ENCODE measurements at regions not wholly inside any gene's neighbourhood (a gene's known extent, or its start where the extent isn't known, plus 50 kb on each side); places are given as distances from the start of the nearest gene placed in this dataset.
"Not testable (repeated sequence)": the region's sequence is repeated elsewhere in the genome, so short reads cannot be mapped to it uniquely, and the experiment has no call there.

- no peak for DNase-seq (ENCODE audit: low read depth)
Observed at GRCh38 chr3:35437381-35437780, 201.9 kb upstream of the ARPP21 start.

GRCh38 chr3:35438101-35438500, 201.2 kb upstream of the ARPP21 start:
- DNase-seq (ENCODE audit: low read depth): no peak

- no peak for DNase-seq (ENCODE audit: low read depth)
Observed at GRCh38 chr3:35439663-35440062, 199.7 kb upstream of the ARPP21 start.

GRCh38 chr3:35440826-35441225, 198.5 kb upstream of the ARPP21 start:
- no peak for DNase-seq (ENCODE audit: low read depth)

DNA sequence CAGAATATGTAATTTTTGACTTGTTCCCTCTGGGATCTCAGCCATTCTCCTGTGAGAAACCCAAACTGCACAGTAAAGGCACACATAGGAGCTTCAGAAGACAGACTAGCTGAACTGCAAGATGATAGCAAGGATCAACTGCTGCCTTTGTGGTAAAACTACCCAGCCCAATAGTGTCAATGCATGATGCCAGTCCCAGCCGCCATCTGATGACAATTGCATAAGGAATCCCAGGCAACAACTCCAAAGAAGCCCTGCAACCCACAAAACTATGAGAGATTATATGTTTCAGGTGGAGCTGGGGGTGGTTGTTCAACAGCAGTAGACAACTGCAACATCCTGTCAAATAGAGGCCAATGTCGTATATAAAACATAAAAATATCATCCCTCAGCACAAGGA, 192.4 kb upstream of the ARPP21 start:
- peak; percentile 57 for DNase-seq (ENCODE audit: low read depth)

DNA sequence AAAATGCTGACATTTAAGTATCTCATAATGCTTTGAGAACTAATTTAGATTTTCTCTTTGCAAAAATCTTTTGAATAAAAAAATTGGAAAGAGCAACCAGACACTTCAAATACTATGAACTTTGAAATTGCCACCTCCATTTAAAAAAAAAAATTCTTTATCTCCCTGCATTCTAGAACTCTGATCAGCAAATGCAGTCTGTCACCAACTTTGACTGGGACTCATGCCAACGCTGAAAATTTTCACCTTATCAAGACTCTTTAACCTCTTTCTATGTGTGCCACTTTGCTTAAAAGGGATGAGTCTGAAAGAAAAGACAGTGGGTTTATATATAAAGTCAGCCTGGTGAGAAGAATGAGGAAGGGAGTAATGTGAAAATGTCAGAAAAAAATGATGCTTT, 191.2 kb upstream of the ARPP21 start:
- DNase-seq (ENCODE audit: low read depth): no peak

GRCh38 chr3:35448681-35449080, 190.6 kb upstream of the ARPP21 start:
- DNase-seq (ENCODE audit: low read depth): no peak

DNA sequence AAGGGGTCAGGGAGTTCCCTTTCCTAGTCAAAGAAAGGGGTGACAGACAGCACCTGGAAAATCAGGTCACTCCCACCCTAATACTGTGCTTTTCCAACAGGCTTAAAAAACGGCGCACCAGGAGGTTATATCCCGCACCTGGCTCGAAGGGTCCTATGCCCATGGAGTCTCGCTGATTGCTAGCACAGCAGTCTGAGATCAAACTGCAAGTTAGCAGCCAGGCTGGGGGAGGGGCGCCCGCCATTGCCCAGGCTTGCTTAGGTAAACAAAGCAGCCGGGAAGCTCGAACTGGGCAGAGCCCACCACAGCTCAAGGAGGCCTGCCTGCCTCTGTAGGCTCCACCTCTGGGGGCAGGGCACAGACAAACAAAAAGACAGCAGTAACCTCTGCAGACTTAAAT, 184.5 kb upstream of the ARPP21 start:
- DNase-seq (ENCODE audit: low read depth): not testable (repeated sequence)

DNA sequence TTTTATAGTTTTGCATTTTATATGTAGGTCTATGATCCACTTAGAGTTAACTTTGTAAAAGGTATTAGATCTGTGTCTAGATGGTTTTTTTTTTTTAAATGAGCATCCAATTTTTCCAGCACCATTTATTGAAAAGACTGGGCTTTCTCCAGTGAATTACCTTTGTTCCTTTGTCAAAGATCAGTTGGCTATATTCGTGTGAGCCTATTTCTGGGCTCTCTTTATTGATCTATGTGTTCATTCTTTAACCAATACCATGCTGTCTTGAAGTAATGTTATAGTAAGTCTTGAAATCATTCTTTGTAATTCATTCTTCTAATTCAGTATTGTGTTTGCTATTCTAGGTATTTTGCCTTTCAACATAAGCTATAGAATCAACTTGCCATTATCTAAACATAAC, 165.4 kb upstream of the ARPP21 start:
- no peak for DNase-seq (ENCODE audit: low read depth)

DNA sequence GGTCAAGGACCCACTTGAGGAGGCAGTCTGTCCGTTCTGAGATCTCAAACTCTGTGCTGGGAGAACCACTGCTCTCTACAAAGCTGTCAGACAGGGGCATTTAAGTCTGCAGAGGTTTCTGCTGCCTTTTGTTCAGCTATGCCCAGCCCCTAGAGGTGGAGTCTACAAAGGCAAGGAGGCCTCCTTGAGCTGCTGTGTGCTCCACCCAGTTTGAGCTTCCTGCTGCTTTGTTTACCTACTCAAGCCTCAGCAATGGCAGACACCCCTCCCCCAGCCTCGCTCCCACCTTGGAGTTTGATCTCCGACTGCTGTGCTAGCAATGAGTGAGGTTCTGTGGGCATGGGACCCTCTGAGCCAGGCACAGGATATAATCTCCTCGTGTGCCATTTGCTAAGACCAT, 156.8 kb upstream of the ARPP21 start:
- not testable (repeated sequence) for DNase-seq (ENCODE audit: low read depth)

DNA sequence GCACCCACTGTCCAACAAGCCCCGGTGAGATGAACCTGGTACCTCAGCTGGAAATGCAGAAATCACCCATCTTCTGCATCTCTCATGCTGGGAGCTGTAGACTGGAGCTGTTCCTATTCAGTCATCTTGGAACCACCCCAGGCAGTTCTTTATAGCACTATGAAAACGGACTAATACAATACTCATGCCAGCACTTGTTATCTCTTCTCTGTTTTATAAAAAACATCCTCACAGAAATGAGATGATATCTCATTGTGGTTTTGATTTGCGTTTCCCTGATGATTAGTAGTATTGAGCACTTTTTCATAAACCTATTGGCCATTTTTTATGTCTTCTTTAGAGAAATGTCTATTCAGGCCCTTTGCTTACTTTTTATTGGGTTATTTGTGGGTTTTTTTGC, 156.2 kb upstream of the ARPP21 start:
- no peak for DNase-seq (ENCODE audit: low read depth)

GRCh38 chr3:35484929-35485530, 154.3 kb upstream of the ARPP21 start:
- DNase-seq (ENCODE audit: low read depth): peak; percentile 47

DNA sequence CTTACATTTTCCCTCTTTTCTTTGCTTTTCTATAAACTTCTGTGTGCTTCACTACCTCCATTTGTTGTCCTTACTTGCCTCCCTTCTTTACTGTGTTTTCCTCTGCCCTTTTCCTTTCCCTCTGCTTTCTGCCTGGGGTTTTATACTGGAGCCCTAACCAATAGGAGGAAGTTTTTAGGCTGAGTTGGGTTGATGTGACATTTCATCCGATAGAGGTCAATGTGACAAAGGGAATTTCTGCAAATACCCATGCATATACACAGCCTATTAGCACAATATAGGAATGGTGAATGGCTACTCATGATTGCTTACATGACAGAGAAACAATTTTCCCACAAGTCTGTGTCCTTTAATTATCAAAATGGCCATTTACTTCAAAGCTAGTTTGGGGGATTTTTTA, 153.0 kb upstream of the ARPP21 start:
- DNase-seq (ENCODE audit: low read depth): no peak

DNA sequence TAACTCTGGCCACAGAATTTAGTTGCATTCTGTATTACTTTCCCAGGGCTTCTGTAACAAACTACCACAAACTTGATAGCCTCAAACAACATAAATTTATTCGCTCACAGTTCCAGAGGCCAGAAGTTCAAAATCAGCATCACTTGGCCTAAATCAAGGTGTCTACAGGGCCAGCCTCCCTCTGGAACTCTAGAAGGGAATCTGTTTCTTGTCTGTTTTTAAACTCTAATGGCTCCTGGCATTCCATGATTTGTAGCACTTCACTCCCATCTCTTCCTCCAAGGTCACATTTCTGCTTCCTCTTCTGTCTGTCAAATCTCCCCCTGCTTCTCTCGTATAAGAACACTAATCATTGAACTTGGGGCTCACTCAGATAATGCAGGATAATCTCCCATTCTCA, 151.9 kb upstream of the ARPP21 start:
- no peak for DNase-seq (ENCODE audit: low read depth)

GRCh38 chr3:35488526-35488925, 150.8 kb upstream of the ARPP21 start:
- no peak for DNase-seq (ENCODE audit: low read depth)

DNA sequence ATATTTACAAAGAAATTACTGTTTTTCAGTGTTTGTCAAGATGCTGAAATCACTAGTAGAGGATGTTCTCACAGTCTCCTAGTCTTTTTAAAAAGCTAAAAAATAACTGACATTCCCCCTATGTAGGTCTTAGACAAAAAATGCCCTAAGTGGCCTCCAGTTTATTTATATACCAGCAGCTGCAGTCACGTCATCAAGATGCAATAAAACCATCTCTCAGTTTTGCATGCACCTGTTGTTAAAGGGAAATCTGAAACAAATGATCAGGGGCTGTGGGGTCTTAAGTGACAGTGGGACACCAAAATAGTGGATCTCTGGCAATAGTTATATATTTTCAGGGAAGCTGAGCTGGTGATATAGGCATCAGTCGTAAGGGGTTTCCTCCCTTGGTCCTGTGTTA, 146.5 kb upstream of the ARPP21 start:
- peak; percentile 82 for DNase-seq (ENCODE audit: low read depth)

DNA sequence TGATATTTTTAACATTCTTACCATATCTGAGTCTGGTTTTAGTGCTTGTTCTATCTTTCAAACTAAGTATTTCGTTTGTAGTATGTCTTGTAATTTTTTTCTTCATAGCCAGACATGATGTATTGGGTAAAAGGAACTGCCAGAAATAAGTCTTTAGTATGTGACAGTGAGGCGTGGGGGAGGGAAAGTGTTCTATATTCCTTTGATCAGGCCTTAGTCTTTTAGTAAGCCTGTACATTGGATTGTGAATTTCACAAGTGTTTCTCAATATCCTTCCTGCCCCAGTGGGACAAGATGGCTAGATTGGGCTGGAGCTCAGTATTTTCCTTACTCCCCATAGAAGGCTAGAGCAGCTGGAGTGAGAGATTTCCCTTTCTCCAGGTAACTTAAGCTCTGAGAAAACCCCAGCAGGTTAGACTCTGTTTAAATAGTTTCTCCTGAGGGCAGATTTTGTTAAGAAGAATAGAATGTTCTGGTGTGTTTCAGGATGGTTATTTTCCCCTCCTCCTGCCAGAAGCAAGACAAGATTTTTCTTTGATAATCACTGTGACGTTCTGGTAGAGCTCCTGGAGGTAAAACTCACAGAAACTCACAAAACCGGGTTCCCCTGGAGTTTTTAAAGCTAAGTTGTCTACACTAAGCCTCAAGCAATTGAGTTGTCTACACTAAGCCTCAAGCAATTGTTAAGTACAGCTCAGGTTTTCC, 140.7 kb upstream of the ARPP21 start:
- DNase-seq (ENCODE audit: low read depth): no peak

DNA sequence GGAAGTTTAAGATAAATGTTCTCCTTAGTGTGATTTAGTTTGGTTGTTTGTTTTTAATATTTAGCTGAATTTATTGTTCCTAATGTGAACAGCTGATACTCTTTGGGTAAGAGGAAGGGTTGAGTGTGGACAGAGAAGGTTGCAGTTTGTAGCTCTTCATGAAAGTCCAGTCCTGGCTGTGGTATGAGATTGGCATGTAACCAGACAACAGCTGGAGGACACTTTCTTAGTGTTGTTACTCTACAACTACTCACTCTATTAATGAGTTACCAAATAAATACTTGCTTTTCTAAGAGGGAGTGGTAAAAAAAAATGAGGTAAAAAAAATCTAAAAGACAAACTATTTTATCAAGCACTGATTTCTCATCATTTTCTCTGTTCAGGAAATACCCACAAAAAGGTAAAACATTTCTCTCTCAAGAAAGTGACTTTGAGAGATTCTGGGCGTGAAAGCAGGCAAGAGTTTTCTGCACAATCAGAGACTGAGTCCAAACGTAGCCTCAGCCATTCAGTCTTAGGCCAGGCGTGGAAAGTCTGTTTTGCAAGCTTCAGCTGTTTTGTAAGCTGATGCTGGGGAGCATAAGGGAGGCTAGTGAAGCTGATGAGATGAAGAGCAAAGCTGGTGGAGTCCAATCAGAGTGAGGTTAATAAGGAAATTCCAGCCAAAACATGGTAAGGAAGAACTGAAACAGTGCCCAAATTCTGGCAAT, 138.5 kb upstream of the ARPP21 start:
- peak; percentile 85 for DNase-seq (ENCODE audit: low read depth)

GRCh38 chr3:35502699-35503098, 136.6 kb upstream of the ARPP21 start:
- DNase-seq (ENCODE audit: low read depth): no peak

GRCh38 chr3:35505181-35505580, 134.1 kb upstream of the ARPP21 start:
- DNase-seq (ENCODE audit: low read depth): peak; percentile 69

DNA sequence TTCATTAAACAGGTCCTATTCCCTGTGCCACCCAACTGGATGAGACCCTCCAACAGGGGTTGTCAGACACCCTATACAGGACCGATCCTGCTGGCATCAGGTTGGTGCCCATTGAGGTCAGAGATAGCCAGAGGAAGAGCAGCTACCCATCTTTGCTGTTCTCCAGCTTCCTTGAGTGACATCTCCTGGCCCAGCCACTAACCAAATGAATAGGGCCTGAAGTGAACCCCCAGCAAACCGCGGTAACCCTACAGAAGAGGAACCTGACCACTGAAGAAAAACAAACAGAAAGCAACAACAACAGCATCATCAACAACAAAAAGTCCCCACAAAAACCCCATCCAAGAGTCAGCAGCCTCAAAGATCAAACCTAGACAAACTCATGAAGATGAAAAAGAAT, 133.6 kb upstream of the ARPP21 start:
- no peak for DNase-seq (ENCODE audit: low read depth)

GRCh38 chr3:35519936-35520335, 119.4 kb upstream of the ARPP21 start:
- no peak for DNase-seq (ENCODE audit: low read depth)

- DNase-seq (ENCODE audit: low read depth): no peak
Observed at GRCh38 chr3:35521196-35521595, 118.1 kb upstream of the ARPP21 start.
